Natural killer cell treated with Interleukin-12 subunit alpha and Interleukin-12 subunit beta and Interleukin-15 and Interleukin-18, amount 100 ng/mL, for 72 hours (primary cell): ENCODE measurements at regions not wholly inside any gene's neighbourhood (a gene's known extent, or its start where the extent isn't known, plus 50 kb on each side); places are given as distances from the start of the nearest gene placed in this dataset.

Experiments used
- ATAC-seq, 2 donors: fragments of 150-1000 bp; cut with Tn5 transposase in 1 of 2; sonication (Bioruptor Pico), chemical (Tn5 transposase) in 1 of 2; 2 replicates each; pipeline ENCODE4 v1.10.0; 2021
- DNase-seq: peaks from one replicate; pipeline ENCODE4 v3.0.0; 2022; ENCODE audit warnings: low spot score
- H3K27ac Mint-ChIP-seq, 2 donors: 1 replicate in 1 of 2; 2 replicates in 1 of 2; pipeline ENCODE4 v1.8.0; 2022; ENCODE audit warnings: mixed read lengths in 2 of 2, mild to moderate bottlenecking in 1 of 2, moderate library complexity in 1 of 2
- H3K27me3 Mint-ChIP-seq, 2 donors: 1 replicate in 1 of 2; 2 replicates in 1 of 2; pipeline ENCODE4 v1.8.0; 2022; ENCODE audit warnings: mixed read lengths in 2 of 2
- H3K36me3 Mint-ChIP-seq: one replicate; pipeline ENCODE4 v1.8.0; 2022; ENCODE audit warnings: mixed read lengths
- H3K4me1 Mint-ChIP-seq, 2 donors: 1 replicate in 1 of 2; 2 replicates in 1 of 2; pipeline ENCODE4 v1.8.0; 2022; ENCODE audit warnings: low read depth in 2 of 2, mixed read lengths in 2 of 2, mild to moderate bottlenecking in 1 of 2
- H3K4me3 Mint-ChIP-seq: one replicate; pipeline ENCODE4 v1.8.0; 2022; ENCODE audit warnings: mixed read lengths
- H3K9me3 Mint-ChIP-seq: 2 replicates; pipeline ENCODE4 v1.8.0; 2022; ENCODE audit warnings: mixed read lengths

DNA sequence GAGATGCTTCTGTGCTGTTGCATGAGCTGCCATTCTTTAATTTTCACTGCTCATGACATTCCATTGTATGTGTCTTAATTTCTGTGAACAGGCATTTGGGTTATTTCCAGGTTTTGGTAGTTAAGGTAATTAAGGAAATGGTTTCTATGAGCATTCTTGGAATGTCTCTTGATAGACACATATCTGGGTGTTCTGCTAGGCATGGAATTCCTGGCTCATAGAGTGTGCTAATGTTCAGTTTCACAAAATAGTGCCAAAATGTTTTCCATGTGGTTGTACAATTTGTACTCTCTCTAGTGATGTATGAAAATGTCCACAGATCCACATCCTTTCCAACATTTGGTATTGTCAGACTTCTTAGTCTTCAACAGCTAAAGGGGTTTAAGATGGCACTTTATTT is 680.9 kb upstream of the SGCG start:
- no peak for ATAC-seq
- H3K27me3 Mint-ChIP-seq: no peaks in the 10 kb centered on the region
- peaks cover 6% of the 10 kb centered on the region for H3K9me3 Mint-ChIP-seq
- H3K4me3 Mint-ChIP-seq: no peak overlapping the region
- H3K36me3 Mint-ChIP-seq: no peaks in the 10 kb centered on the region
- no peaks in the 10 kb centered on the region for H3K4me1 Mint-ChIP-seq
- H3K27ac Mint-ChIP-seq: no peak overlapping the region
- DNase-seq: no peak

DNA sequence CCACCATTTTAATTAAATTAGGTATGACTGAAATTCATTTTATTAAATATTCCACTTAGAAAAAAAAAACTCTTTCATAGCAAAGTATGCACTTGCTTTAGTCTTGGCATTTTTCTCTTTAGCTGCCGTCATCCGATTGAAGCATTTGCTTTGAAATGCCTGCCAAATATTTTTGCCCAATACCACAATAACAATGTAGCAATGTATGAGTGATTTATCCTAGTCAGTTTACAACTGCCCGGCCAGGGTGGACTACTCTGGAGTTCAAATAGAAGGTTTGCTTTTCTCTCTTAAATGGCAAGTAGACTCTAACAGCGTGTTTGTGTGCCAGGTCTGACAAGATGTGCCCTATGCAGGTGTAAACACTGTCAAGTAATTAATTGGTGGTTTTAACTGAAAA is 675.3 kb upstream of the SGCG start:
- ATAC-seq: no peak
- H3K4me3 Mint-ChIP-seq: no peak overlapping the region
- peaks cover 6% of the 10 kb centered on the region for H3K9me3 Mint-ChIP-seq
- DNase-seq: no peak
- no peaks in the 10 kb centered on the region for H3K27me3 Mint-ChIP-seq
- H3K27ac Mint-ChIP-seq: no peak overlapping the region
- no peaks in the 10 kb centered on the region for H3K4me1 Mint-ChIP-seq
- no peaks in the 10 kb centered on the region for H3K36me3 Mint-ChIP-seq

DNA sequence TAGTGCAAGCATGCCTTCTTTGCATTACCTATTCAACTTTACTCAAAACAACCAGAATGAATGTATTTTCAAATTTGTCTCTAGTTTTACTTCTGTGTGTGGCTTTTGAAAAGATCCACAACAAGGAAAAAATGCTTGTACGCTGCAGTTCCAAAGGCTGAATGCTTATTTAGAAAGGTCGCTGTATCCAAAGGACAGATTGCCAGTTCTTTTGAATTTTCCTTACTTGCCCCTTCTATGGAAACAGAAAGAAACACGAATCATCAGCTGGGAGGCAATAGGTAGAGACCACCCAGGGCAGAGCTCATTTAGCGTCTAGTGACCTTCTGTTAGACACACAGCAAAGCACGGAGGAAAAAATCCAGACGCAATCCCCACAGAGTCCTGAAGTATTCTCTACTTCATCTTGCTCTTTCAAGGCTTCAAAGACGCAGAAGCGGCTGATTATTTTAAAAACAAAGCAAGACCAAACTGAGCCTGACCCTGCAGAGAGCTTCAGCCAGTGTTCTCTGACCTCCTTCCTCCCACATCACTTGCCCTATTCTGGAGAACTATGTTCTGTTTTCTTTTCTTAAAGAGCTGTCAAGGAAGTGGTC is 674.6 kb upstream of the SGCG start:
- Mint-ChIP-seq H3K4me1 (no peaks in the 10 kb centered on the region), H3K9me3 (peaks cover 6% of the 10 kb centered on the region), H3K4me3 (no peak overlapping the region), H3K27me3 (no peaks in the 10 kb centered on the region), H3K27ac (no peak overlapping the region), H3K36me3 (no peaks in the 10 kb centered on the region)
- no peak for ATAC-seq
- DNase-seq: no peak

DNA sequence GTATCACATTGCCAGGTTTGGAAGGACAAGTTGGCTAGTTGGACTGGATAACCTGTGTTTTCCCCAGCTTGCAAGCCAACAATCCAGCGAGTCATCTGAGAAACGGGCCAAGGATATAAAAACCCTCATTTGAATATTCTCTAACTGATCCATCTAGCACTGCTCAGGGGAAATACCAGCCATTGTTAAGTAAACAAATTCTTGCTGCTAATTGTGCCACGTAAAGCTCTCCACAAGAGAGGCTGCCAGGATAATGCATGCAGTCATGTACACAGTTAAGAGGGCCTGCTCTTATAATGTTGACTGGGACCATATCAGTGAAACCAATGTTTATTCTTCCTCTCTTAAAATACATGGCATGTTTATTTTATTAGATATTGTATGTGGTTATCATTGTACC is 663.2 kb upstream of the SGCG start:
- H3K4me1 Mint-ChIP-seq: no peaks in the 10 kb centered on the region
- no peaks in the 10 kb centered on the region for H3K27me3 Mint-ChIP-seq
- H3K4me3 Mint-ChIP-seq: no peak overlapping the region
- DNase-seq (no peak), ATAC-seq (no peak)
- H3K9me3 Mint-ChIP-seq: peaks cover 12% of the 10 kb centered on the region
- H3K27ac Mint-ChIP-seq: no peak overlapping the region
- H3K36me3 Mint-ChIP-seq: no peaks in the 10 kb centered on the region

DNA sequence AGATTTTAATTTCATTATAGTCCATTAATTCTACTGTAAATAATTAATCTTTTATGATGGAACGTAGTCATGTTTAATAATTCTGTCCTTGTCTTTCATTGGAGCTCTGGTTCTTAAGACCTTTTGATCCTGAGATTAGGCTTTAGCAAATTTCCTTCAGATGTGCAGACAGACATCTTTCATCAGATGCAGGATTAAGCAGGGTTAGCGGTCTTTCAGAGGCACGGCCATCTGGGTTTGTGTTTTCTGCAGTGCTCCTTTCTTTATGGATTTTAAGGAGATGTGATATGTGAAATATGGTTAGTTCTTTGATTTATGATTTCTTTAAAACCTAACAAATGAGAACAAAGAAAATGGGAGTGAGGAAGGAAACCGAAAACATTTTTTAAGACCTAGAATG is 643.9 kb upstream of the SGCG start:
- Mint-ChIP-seq H3K27me3 (no peaks in the 10 kb centered on the region), H3K9me3 (peaks cover 11% of the 10 kb centered on the region), H3K27ac (no peak overlapping the region), H3K4me3 (no peak overlapping the region), H3K4me1 (no peaks in the 10 kb centered on the region), H3K36me3 (no peaks in the 10 kb centered on the region)
- no peak for DNase-seq
- ATAC-seq: no peak

DNA sequence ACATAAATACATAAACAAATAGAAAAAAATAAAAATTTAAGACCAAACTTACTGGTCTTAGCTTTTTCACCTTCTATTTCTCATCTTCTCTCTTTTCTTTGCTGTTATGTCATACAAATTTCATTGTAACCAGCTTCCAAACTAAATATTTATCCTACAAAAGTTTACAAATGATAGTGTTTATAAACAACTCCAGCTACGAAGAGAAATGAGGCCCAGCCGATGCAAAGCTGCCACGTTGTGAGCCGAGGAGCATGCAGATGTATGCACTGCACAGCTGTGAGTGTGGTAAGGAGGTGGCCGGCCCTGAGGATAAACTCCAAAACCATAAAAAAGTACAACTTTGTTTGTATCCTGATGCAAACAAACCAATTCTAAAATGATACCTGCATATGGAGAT is 642.4 kb upstream of the SGCG start:
- Mint-ChIP-seq H3K27ac (no peak overlapping the region), H3K27me3 (no peaks in the 10 kb centered on the region), H3K4me1 (no peaks in the 10 kb centered on the region), H3K4me3 (no peak overlapping the region), H3K9me3 (peaks cover 18% of the 10 kb centered on the region), H3K36me3 (no peaks in the 10 kb centered on the region)
- DNase-seq (no peak), ATAC-seq (no peak)

DNA sequence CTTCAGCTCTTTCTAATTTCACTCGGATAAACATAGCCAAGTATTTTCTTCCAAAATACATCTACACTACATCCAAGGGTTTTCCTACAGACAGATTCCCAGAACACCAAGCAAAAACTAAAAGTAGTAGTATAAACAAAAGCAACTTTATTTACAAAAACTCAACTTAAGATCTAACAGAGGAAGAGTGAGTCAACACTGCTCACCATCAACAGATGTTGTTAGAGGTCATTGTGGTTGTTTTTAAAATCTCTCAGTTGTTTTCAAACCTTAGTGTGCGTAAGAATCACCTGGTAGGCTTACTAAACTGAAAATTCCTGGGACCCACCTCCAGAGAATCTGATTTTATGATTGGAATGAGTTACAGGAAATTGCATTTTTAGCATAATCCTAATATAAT is 631.7 kb upstream of the SGCG start:
- no peak for ATAC-seq
- H3K36me3 Mint-ChIP-seq: no peaks in the 10 kb centered on the region
- H3K27ac Mint-ChIP-seq: no peak overlapping the region
- no peak for DNase-seq
- H3K27me3 Mint-ChIP-seq: no peaks in the 10 kb centered on the region
- peaks cover 42% of the 10 kb centered on the region for H3K9me3 Mint-ChIP-seq
- H3K4me3 Mint-ChIP-seq: no peak overlapping the region
- H3K4me1 Mint-ChIP-seq: no peaks in the 10 kb centered on the region

DNA sequence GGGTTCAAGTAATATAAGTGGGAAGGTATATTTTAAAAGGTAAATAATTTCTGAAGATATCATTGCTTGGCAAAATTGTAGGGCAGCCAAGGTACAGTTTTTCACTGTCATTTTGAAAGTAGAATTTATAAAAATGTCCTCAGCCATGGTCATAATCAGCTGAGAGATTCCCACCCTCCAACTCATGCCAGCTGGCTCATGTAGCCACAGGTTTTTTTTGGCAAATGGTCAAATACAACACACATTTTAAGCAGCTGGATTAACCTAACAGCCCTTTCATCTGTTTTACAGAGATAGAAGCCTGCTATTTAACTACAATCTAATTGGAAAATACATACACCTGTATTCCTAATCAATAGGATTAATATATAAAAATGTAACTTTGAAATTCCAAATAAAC is 619.2 kb upstream of the SGCG start:
- H3K36me3 Mint-ChIP-seq: peaks cover 4% of the 10 kb centered on the region
- ATAC-seq: no peak
- no peak overlapping the region for H3K4me3 Mint-ChIP-seq
- no peak for DNase-seq
- H3K9me3 Mint-ChIP-seq: peaks cover 3% of the 10 kb centered on the region
- no peaks in the 10 kb centered on the region for H3K4me1 Mint-ChIP-seq
- H3K27me3 Mint-ChIP-seq: no peaks in the 10 kb centered on the region
- no peak overlapping the region for H3K27ac Mint-ChIP-seq

DNA sequence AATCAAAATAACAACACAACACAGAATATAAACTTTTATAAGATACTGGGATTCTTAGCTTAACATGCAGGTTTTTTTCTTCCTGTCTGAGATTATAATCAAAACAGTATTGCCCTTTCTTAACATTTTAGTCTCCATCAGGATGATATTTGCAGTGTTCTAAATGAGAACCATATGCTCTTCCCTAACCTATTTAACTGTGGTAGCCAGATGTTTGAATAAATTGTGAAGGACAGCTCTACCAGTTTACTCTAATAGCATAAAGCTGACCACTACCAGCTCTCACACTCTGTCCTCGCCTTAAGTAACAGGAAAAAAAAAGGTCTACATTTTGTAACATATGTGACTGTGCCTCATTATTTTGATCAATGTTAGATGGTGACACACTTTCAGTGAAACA is 618.7 kb upstream of the SGCG start:
- H3K4me1 Mint-ChIP-seq: no peaks in the 10 kb centered on the region
- H3K4me3 Mint-ChIP-seq: no peak overlapping the region
- ATAC-seq (no peak), DNase-seq (no peak)
- peaks cover 4% of the 10 kb centered on the region for H3K36me3 Mint-ChIP-seq
- no peaks in the 10 kb centered on the region for H3K27me3 Mint-ChIP-seq
- no peak overlapping the region for H3K27ac Mint-ChIP-seq
- H3K9me3 Mint-ChIP-seq: no peaks in the 10 kb centered on the region

DNA sequence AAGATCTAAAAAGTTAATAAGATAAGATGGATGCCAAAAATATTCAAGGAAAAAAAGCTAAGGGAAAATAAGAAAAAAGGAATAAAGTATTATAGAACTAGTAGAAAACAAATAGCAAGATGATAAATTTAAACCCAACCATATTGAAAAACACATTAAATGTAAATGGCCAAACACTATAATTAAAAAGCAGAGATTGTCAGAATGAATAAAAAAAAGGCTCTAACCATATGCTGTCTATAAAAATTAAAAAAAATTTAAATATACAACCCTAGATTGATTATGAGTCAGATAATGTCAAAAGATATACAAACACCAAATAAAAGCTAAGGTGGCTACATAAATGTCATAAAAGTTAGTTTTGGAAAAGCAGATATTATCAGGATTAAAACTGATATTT is 617.5 kb upstream of the SGCG start:
- DNase-seq (no peak), ATAC-seq (no peak)
- no peak overlapping the region for H3K27ac Mint-ChIP-seq
- no peaks in the 10 kb centered on the region for H3K4me1 Mint-ChIP-seq
- H3K27me3 Mint-ChIP-seq: no peaks in the 10 kb centered on the region
- no peak overlapping the region for H3K4me3 Mint-ChIP-seq
- no peaks in the 10 kb centered on the region for H3K9me3 Mint-ChIP-seq
- H3K36me3 Mint-ChIP-seq: peaks cover 3% of the 10 kb centered on the region

DNA sequence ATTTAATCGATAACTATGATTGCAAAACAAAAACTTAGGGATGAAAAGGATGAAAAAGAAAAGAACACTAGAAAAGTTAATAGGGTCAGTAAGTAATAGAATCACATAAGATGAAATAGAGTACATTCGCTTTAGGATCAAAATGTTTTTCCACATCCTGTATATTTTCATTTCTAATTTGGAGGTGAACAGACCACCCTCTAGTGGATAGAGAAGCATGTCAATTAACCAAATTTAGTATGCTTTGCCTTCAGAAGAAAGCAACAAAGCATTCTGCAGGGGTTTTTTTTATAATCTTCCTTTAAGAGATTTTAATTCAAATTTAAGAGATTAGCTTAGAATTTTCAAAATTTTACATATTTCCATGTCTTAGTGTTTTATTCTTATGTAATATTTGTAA is 611.0 kb upstream of the SGCG start:
- no peaks in the 10 kb centered on the region for H3K27me3 Mint-ChIP-seq
- H3K27ac Mint-ChIP-seq: no peak overlapping the region
- no peaks in the 10 kb centered on the region for H3K36me3 Mint-ChIP-seq
- DNase-seq (no peak), ATAC-seq (no peak)
- peaks cover 4% of the 10 kb centered on the region for H3K9me3 Mint-ChIP-seq
- H3K4me3 Mint-ChIP-seq: no peak overlapping the region
- H3K4me1 Mint-ChIP-seq: no peaks in the 10 kb centered on the region

DNA sequence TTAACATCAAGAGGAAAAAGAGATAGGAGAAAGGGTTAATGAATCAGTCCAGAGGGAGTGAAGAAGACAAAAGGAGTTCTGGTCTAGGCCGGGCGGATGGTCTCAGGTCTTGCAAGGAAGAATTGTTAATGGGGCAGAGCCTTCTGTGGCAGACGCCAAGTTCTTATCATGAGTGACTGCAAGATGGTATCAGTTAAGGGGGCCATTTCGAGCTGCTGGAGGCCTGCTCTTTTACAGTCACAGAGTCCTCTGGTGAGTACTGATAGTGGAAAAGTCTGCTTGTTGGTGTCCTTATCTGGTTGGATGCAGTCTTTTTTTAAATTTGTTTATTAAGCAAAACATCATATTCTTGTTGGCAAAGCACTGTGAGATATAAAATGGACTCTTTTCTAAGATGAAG is 590.9 kb upstream of the SGCG start:
- no peaks in the 10 kb centered on the region for H3K36me3 Mint-ChIP-seq
- no peak overlapping the region for H3K27ac Mint-ChIP-seq
- H3K27me3 Mint-ChIP-seq: no peaks in the 10 kb centered on the region
- ATAC-seq (no peak), DNase-seq (no peak)
- no peaks in the 10 kb centered on the region for H3K4me1 Mint-ChIP-seq
- H3K4me3 Mint-ChIP-seq: no peak overlapping the region
- peaks cover 22% of the 10 kb centered on the region for H3K9me3 Mint-ChIP-seq

DNA sequence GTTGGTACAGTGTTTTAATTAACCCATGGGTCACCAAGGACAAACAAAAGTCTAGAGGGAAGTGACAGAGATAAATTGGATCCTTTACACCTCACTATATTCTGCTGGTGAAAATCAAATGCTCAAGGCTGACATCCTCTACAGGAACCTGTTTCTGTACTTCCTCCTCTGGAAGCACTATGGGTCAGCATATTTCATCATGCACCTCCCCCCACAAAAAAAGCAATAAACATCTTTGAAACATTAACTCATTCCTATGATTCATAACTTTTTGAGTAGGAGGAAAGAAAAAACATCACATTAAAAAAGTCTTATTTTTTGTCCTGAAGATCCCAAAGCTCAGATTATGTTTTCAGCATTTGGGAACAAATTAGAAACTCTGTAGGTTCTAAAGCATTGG is 588.3 kb upstream of the SGCG start:
- no peaks in the 10 kb centered on the region for H3K36me3 Mint-ChIP-seq
- H3K27ac Mint-ChIP-seq: no peak overlapping the region
- ATAC-seq (no peak), DNase-seq (no peak)
- no peaks in the 10 kb centered on the region for H3K4me1 Mint-ChIP-seq
- no peak overlapping the region for H3K4me3 Mint-ChIP-seq
- H3K27me3 Mint-ChIP-seq: no peaks in the 10 kb centered on the region
- H3K9me3 Mint-ChIP-seq: peaks cover 18% of the 10 kb centered on the region

DNA sequence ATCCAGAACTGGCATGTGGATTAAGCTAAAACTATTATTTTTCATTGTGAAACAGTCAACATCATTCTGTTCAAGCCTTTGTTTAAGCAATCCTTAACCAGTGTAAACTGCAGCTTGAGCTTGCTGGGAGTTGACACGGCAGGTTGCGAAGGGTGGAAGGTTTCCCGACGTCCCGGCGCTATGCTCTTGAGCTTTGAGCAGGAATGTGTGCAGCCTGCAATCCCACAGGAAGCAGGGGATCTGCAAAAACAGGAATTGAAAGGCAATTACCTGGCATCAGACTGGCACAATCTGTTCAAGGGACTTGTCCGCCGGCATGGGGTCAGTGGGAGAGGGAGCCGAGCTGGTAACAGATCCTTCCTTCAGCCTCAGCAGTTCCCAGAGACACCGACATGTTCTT is 586.7 kb upstream of the SGCG start:
- Mint-ChIP-seq H3K27ac (no peak overlapping the region), H3K4me1 (no peaks in the 10 kb centered on the region), H3K4me3 (no peak overlapping the region), H3K27me3 (no peaks in the 10 kb centered on the region), H3K9me3 (peaks cover 17% of the 10 kb centered on the region), H3K36me3 (no peaks in the 10 kb centered on the region)
- ATAC-seq: no peak
- no peak for DNase-seq

DNA sequence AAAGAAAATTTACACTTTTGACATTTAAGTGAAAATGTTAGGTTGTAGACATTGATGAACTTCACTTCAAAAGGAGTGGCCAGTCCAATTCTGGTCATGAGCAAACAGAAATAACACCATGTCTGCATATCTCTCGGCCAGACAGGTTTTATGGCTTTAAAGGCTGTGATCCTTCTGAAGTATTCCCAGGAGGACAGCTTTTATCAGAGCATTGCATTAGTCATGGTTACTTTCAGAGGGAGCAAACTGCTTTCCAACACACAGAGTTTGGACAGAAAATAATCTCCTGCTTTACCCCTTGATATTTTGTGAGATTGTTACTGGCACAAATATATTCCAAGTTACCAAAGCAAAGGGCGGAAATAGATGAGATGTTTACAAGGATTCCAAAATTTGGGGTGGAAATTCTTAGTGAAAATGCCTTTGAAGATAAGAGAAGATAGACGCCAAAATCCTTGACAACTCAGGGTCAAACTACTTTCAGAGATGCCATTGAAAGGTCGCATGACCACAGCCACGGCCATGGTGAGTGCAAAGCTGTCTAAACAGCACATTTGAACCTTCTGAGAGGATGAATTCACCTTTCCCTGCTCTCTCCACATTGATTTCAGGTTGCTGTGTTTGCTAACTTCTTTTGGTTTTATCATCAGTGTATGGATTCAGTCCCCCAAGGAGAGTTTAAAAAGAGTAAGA is 584.5 kb upstream of the SGCG start:
- Mint-ChIP-seq H3K4me3 (no peak overlapping the region), H3K27me3 (no peaks in the 10 kb centered on the region), H3K9me3 (peaks cover 14% of the 10 kb centered on the region), H3K4me1 (no peaks in the 10 kb centered on the region), H3K27ac (no peak overlapping the region), H3K36me3 (no peaks in the 10 kb centered on the region)
- DNase-seq (no peak), ATAC-seq (no peak)
